H9 (cell line): ENCODE measurements at regions not wholly inside any gene's neighbourhood (a gene's known extent, or its start where the extent isn't known, plus 50 kb on each side); places are given as distances from the start of the nearest gene placed in this dataset.

ENCODE experiments used
- DNase-seq: peaks from one replicate; pipeline ENCODE4 v3.0.0-alpha.2; 2017
- H2AFZ ChIP-seq: one replicate; pipeline ENCODE4 v1.6.1; 2013; ENCODE audit warnings: mild to moderate bottlenecking, low read length, control low read depth, moderate library complexity
- H2AK5ac ChIP-seq: 2 replicates; pipeline ENCODE4 v1.6.1; 2013; ENCODE audit warnings: low read length, control low read depth, mixed read lengths; ENCODE audit not compliant: insufficient read length
- H2BK120ac ChIP-seq: one replicate; pipeline ENCODE4 v1.6.1; 2013; ENCODE audit warnings: low read depth, mild to moderate bottlenecking, low read length, control low read depth, inconsistent platforms; ENCODE audit not compliant: poor library complexity, severe bottlenecking
- H2BK12ac ChIP-seq: 2 replicates; pipeline ENCODE4 v1.6.1; 2013; ENCODE audit warnings: low read length, control low read depth, mixed read lengths, low read depth; ENCODE audit not compliant: insufficient read length
- H2BK15ac ChIP-seq: 2 replicates; pipeline ENCODE4 v1.6.1; 2013; ENCODE audit warnings: low read depth, low read length, control low read depth
- H2BK20ac ChIP-seq: one replicate; pipeline ENCODE4 v1.6.1; 2013; ENCODE audit warnings: low read depth, mild to moderate bottlenecking, low read length, control low read depth, inconsistent platforms; ENCODE audit not compliant: poor library complexity, severe bottlenecking
- H2BK5ac ChIP-seq: 2 replicates; pipeline ENCODE4 v1.6.1; 2013; ENCODE audit warnings: low read length, control low read depth, mixed read lengths; ENCODE audit not compliant: insufficient read length
- H3K14ac ChIP-seq: 2 replicates; pipeline ENCODE4 v1.6.1; 2013; ENCODE audit warnings: low read length, control low read depth; ENCODE audit not compliant: insufficient read depth
- H3K18ac ChIP-seq: 2 replicates; pipeline ENCODE4 v1.6.1; 2013; ENCODE audit warnings: low read depth, mild to moderate bottlenecking, mixed read lengths, low read length, control low read depth; ENCODE audit not compliant: insufficient read length
- H3K23ac ChIP-seq: 2 replicates; pipeline ENCODE4 v1.6.1; 2013; ENCODE audit warnings: low read length, control low read depth, mixed read lengths, low read depth; ENCODE audit not compliant: insufficient read length
- H3K23me2 ChIP-seq: 2 replicates; pipeline ENCODE4 v1.6.1; 2013; ENCODE audit warnings: low read depth, mild to moderate bottlenecking, mixed read lengths, low read length, control low read depth; ENCODE audit not compliant: insufficient read length, poor library complexity, severe bottlenecking
- H3K27ac ChIP-seq: 2 replicates; pipeline ENCODE4 v1.5.1; 2013; ENCODE audit warnings: low read length, control low read depth, mixed read lengths, low read depth; ENCODE audit not compliant: insufficient read length
- H3K27me3 ChIP-seq: 2 replicates; pipeline ENCODE4 v1.6.1; 2013; ENCODE audit warnings: low read length, control low read depth, inconsistent platforms; ENCODE audit not compliant: insufficient read depth
- H3K4ac ChIP-seq: 2 replicates; pipeline ENCODE4 v1.6.1; 2013; ENCODE audit warnings: low read depth, mild to moderate bottlenecking, control low read depth, inconsistent platforms, low read length, moderate library complexity
- H3K4me1 ChIP-seq: 2 replicates; pipeline ENCODE4 v1.6.1; 2013; ENCODE audit warnings: low read length, control low read depth, inconsistent platforms; ENCODE audit not compliant: insufficient read depth
- H3K4me2 ChIP-seq: 2 replicates; pipeline ENCODE4 v1.6.1; 2013; ENCODE audit warnings: low read length, control low read depth, mixed read lengths; ENCODE audit not compliant: insufficient read length, insufficient read depth
- H3K56ac ChIP-seq: 2 replicates; pipeline ENCODE4 v1.6.1; 2013; ENCODE audit warnings: low read depth, mild to moderate bottlenecking, mixed read lengths, low read length, control low read depth; ENCODE audit not compliant: insufficient read length
- H3K79me1 ChIP-seq: 2 replicates; pipeline ENCODE4 v1.6.1; 2013; ENCODE audit warnings: low read depth, mild to moderate bottlenecking, moderate library complexity, low read length, control low read depth, inconsistent platforms; ENCODE audit not compliant: insufficient read depth, poor library complexity, severe bottlenecking
- H3K79me2 ChIP-seq: 2 replicates; pipeline ENCODE4 v1.6.1; 2013; ENCODE audit warnings: low read length, control low read depth, inconsistent platforms; ENCODE audit not compliant: insufficient read depth
- H3K9ac ChIP-seq: 2 replicates; pipeline ENCODE4 v1.6.1; 2013; ENCODE audit warnings: low read length, control low read depth, mixed read lengths; ENCODE audit not compliant: insufficient read length; ENCODE audit errors: extremely low read depth
- H3K9me3 ChIP-seq: one replicate; pipeline ENCODE4 v1.6.1; 2013; ENCODE audit warnings: low read depth, low read length, inconsistent platforms; ENCODE audit not compliant: control insufficient read depth
- H3T11ph ChIP-seq: one replicate; pipeline ENCODE4 v1.6.1; 2013; ENCODE audit warnings: mild to moderate bottlenecking, low read length, control low read depth, inconsistent platforms
- H4K20me1 ChIP-seq: one replicate; pipeline ENCODE4 v1.6.1; 2013; ENCODE audit not compliant: control insufficient read depth, insufficient read length, insufficient read depth
- H4K5ac ChIP-seq: 2 replicates; pipeline ENCODE4 v1.6.1; 2013; ENCODE audit warnings: low read depth, mild to moderate bottlenecking, mixed read lengths, low read length, control low read depth; ENCODE audit not compliant: insufficient read length
- H4K8ac ChIP-seq: replicated peaks from 2 replicates; pipeline ENCODE4 v1.6.1; 2013; ENCODE audit warnings: low read length, control low read depth, mixed read lengths, low read depth; ENCODE audit not compliant: insufficient read length
- H4K91ac ChIP-seq: 2 replicates; pipeline ENCODE4 v1.6.1; 2013; ENCODE audit warnings: low read depth, mild to moderate bottlenecking, moderate library complexity, mixed read lengths, low read length, control low read depth; ENCODE audit not compliant: insufficient read length
- H3K27ac Mint-ChIP-seq, 3 experiments: 2 replicates in 2 of 3; 3 replicates in 1 of 3; pipeline ENCODE4 v1.8.0; 2020 to 2021; ENCODE audit warnings: mixed read lengths in 3 of 3, mild to moderate bottlenecking in 1 of 3, moderate library complexity in 1 of 3
- H3K27me3 Mint-ChIP-seq: 2 replicates; pipeline ENCODE4 v1.8.0; 2021; ENCODE audit warnings: low read depth, mild to moderate bottlenecking, moderate library complexity, mixed read lengths
- H3K36me3 Mint-ChIP-seq, 3 experiments: 2 replicates in 2 of 3; 3 replicates in 1 of 3; pipeline ENCODE4 v1.8.0; 2020 to 2021; ENCODE audit warnings: low read depth in 3 of 3, mixed read lengths in 3 of 3; ENCODE audit not compliant: insufficient read depth in 1 of 3
- H3K4me1 Mint-ChIP-seq, 2 experiments: 2 replicates each; pipeline ENCODE4 v1.8.0; 2020; ENCODE audit warnings: mixed read lengths in 2 of 2
- H3K4me3 Mint-ChIP-seq, 2 experiments: 2 replicates in 1 of 2; 3 replicates in 1 of 2; pipeline ENCODE4 v1.8.0; 2020 to 2021; ENCODE audit warnings: mild to moderate bottlenecking in 2 of 2, mixed read lengths in 2 of 2, moderate library complexity in 1 of 2
- H3K9me3 Mint-ChIP-seq, 2 experiments: 2 replicates in 1 of 2; 3 replicates in 1 of 2; pipeline ENCODE4 v1.8.0; 2020; ENCODE audit warnings: mild to moderate bottlenecking in 2 of 2, mixed read lengths in 2 of 2, moderate library complexity in 1 of 2
- WGBS: extraction: QIAGEN DNeasy Blood & Tissue Kit; methylation state at CpG from one replicate; pipeline ENCODE4 v1.1.7; 2013; ENCODE audit warnings: missing lambda C conversion rate, low lambda C conversion rate, mixed read lengths; ENCODE audit not compliant: insufficient read length; ENCODE audit errors: extremely low coverage; 5-methylcytosine and 5-hydroxymethylcytosine counted together
- TF ChIP-seq, protein P1 (sequence below): fragments of 200-600 bp; sonication (generic); conservative IDR thresholded peaks from 3 replicates; pipeline ENCODE4 v1.8.0; 2021; ENCODE audit warnings: antibody characterized with exemption, mild to moderate bottlenecking

- Histone ChIP-seq H2BK12ac (no peak overlapping the region), H4K8ac (no peak overlapping the region), H4K91ac (no peak overlapping the region), H2AFZ (no peak overlapping the region), H2BK15ac (no peak overlapping the region), H2BK5ac (no peak overlapping the region), H3K4ac (no peak overlapping the region), H3K79me2 (no peaks in the 10 kb centered on the region), H3K9ac (no peak overlapping the region), H3K4me1 (no peaks in the 10 kb centered on the region), H2BK120ac (no peak overlapping the region), H3K56ac (no peak overlapping the region), H4K5ac (no peak overlapping the region), H3K23ac (no peak overlapping the region), H3K27ac (no peak overlapping the region), H3K27me3 (no peaks in the 10 kb centered on the region; the same call in 1 of the 2 replicates), H2AK5ac (no peak overlapping the region), H3K18ac (no peak overlapping the region), H3K9me3 (no peaks in the 10 kb centered on the region), H3K14ac (no peak overlapping the region), H3T11ph (no peak overlapping the region), H3K4me2 (no peak overlapping the region), H4K20me1 (no peaks in the 10 kb centered on the region), H3K23me2 (no peaks in the 10 kb centered on the region), H2BK20ac (no peak overlapping the region), H3K79me1 (no peaks in the 10 kb centered on the region)
- Mint-ChIP-seq H3K4me1 (0 out of 4 replicates have a peak, but pooled peaks cover 0 to 2% of the 10 kb centered on the region in 2 experiments), H3K27me3 (no peaks in the 10 kb centered on the region), H3K9me3 (no peaks in the 10 kb centered on the region), H3K27ac (no peak overlapping the region), H3K4me3 (no peak overlapping the region), H3K36me3 (no peaks in the 10 kb centered on the region)
- WGBS, result no CpG with 5 or more reads among the region's 3 CpGs
- DNase-seq, result no peak
- TF ChIP-seq, protein P1, sequence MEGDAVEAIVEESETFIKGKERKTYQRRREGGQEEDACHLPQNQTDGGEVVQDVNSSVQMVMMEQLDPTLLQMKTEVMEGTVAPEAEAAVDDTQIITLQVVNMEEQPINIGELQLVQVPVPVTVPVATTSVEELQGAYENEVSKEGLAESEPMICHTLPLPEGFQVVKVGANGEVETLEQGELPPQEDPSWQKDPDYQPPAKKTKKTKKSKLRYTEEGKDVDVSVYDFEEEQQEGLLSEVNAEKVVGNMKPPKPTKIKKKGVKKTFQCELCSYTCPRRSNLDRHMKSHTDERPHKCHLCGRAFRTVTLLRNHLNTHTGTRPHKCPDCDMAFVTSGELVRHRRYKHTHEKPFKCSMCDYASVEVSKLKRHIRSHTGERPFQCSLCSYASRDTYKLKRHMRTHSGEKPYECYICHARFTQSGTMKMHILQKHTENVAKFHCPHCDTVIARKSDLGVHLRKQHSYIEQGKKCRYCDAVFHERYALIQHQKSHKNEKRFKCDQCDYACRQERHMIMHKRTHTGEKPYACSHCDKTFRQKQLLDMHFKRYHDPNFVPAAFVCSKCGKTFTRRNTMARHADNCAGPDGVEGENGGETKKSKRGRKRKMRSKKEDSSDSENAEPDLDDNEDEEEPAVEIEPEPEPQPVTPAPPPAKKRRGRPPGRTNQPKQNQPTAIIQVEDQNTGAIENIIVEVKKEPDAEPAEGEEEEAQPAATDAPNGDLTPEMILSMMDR, result no peak
Observed at GRCh38 chr20:7689151-7689550, 251.1 kb downstream of the HAO1 start.
